Mesendoderm (in vitro differentiated cells): ENCODE measurements at regions not wholly inside any gene's neighbourhood (a gene's known extent, or its start where the extent isn't known, plus 50 kb on each side); places are given as distances from the start of the nearest gene placed in this dataset.

ENCODE experiments used
- DNase-seq: peaks from one replicate; pipeline ENCODE4 v3.0.0; 2013
- H2AK5ac ChIP-seq: 2 replicates; pipeline ENCODE4 v1.6.1; 2013; ENCODE audit warnings: low read length, inconsistent platforms
- H2BK120ac ChIP-seq: 2 replicates; pipeline ENCODE4 v1.6.1; 2013; ENCODE audit warnings: low read depth, mild to moderate bottlenecking, low read length, moderate library complexity, mixed read lengths
- H2BK15ac ChIP-seq: replicated peaks from 2 replicates; pipeline ENCODE4 v1.6.1; 2013; ENCODE audit warnings: low read depth, mild to moderate bottlenecking, moderate library complexity
- H2BK5ac ChIP-seq: 2 replicates; pipeline ENCODE4 v1.6.1; 2013; ENCODE audit warnings: low read length, inconsistent platforms
- H3K18ac ChIP-seq: 2 replicates; pipeline ENCODE4 v1.6.1; 2013; ENCODE audit warnings: mild to moderate bottlenecking, low read length, mixed read lengths
- H3K23ac ChIP-seq: one replicate; pipeline ENCODE4 v1.6.1; 2013; ENCODE audit warnings: low read length
- H3K27ac ChIP-seq: 2 replicates; pipeline ENCODE4 v1.5.1; 2013; ENCODE audit warnings: low read depth, mild to moderate bottlenecking, inconsistent platforms, low read length, moderate library complexity
- H3K27me3 ChIP-seq: 2 replicates; pipeline ENCODE4 v1.6.1; 2013; ENCODE audit warnings: low read length, control low read depth, mild to moderate bottlenecking, inconsistent platforms; ENCODE audit not compliant: insufficient read depth, poor library complexity
- H3K36me3 ChIP-seq: 2 replicates; pipeline ENCODE4 v1.6.1; 2013; ENCODE audit warnings: low read length, inconsistent platforms; ENCODE audit not compliant: control insufficient read depth, insufficient read depth
- H3K4ac ChIP-seq: one replicate; pipeline ENCODE4 v1.6.1; 2013; ENCODE audit warnings: low read depth, mild to moderate bottlenecking, low read length, moderate library complexity
- H3K4me1 ChIP-seq: 2 replicates; pipeline ENCODE4 v1.6.1; 2013; ENCODE audit warnings: low read depth, low read length, inconsistent platforms; ENCODE audit not compliant: control insufficient read depth
- H3K4me2 ChIP-seq: 2 replicates; pipeline ENCODE4 v1.6.1; 2013; ENCODE audit warnings: low read length
- H3K4me3 ChIP-seq: 2 replicates; pipeline ENCODE4 v1.5.1; 2013; ENCODE audit warnings: mild to moderate bottlenecking, low read length
- H3K56ac ChIP-seq: one replicate; pipeline ENCODE4 v1.6.1; 2013; ENCODE audit warnings: low read length
- H3K79me1 ChIP-seq: 2 replicates; pipeline ENCODE4 v1.6.1; 2013; ENCODE audit warnings: low read length, inconsistent platforms
- H3K79me2 ChIP-seq: 2 replicates; pipeline ENCODE4 v1.6.1; 2013; ENCODE audit warnings: mild to moderate bottlenecking, low read length; ENCODE audit not compliant: control insufficient read depth, insufficient read depth
- H3K9ac ChIP-seq: 2 replicates; pipeline ENCODE4 v1.6.1; 2013; ENCODE audit warnings: low read length, inconsistent platforms
- H4K5ac ChIP-seq: one replicate; pipeline ENCODE4 v1.6.1; 2013; ENCODE audit warnings: low read length
- H4K8ac ChIP-seq: one replicate; pipeline ENCODE4 v1.6.1; 2013; ENCODE audit warnings: low read depth, mild to moderate bottlenecking, control low read depth, low read length, moderate library complexity
- WGBS: extraction: QIAGEN DNeasy Blood & Tissue Kit; methylation state at CpG from one replicate; pipeline ENCODE4 v1.1.7; 2013; ENCODE audit warnings: low lambda C conversion rate, missing lambda C conversion rate; ENCODE audit not compliant: insufficient coverage; ENCODE audit errors: extremely low coverage; 5-methylcytosine and 5-hydroxymethylcytosine counted together

DNA sequence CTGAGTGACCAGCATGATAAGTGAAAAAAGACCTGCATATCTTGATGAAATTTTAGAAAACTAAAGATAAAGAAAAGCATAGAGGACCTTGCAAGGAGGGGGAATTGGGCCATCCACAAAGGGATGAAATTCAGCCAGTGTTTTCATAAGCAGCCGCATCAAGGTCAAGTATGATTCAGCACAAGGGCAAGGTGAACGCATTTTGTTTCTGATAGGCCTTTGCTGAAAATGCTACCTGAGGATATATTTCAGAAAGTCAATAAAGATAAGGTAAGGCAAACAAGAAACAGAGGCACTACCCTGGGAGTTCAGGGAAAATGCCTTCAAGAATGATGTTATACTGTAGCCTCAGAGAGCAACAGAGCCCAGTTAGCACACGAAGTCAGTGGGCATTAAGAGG is 55.0 kb upstream of the SHH start:
- no peaks in the 10 kb centered on the region for H3K79me2 ChIP-seq
- no peak for DNase-seq
- H3K56ac ChIP-seq = no peak overlapping the region
- H3K36me3 ChIP-seq = no peaks in the 10 kb centered on the region
- H4K5ac ChIP-seq = no peak overlapping the region
- H3K79me1 ChIP-seq = no peaks in the 10 kb centered on the region
- H2AK5ac ChIP-seq = no peak overlapping the region
- no peak overlapping the region for H3K4me2 ChIP-seq
- H3K23ac ChIP-seq = no peak overlapping the region
- no peak overlapping the region for H3K9ac ChIP-seq
- H2BK5ac ChIP-seq = no peak overlapping the region
- H3K27ac ChIP-seq = no peak overlapping the region
- H3K4me3 ChIP-seq = no peak overlapping the region
- H3K27me3 ChIP-seq = no peaks in the 10 kb centered on the region
- H4K8ac ChIP-seq = no peak overlapping the region
- no peak overlapping the region for H2BK15ac ChIP-seq
- H3K4ac ChIP-seq = no peak overlapping the region
- no peak overlapping the region for H3K18ac ChIP-seq
- no peak overlapping the region for H2BK120ac ChIP-seq
- H3K4me1 ChIP-seq = no peaks in the 10 kb centered on the region
- no CpG with 5 or more reads among the region's 3 CpGs for WGBS

GRCh38 chr7:155865830-155866525 is 53.7 kb upstream of the SHH start:
- Histone ChIP-seq H3K27me3 (no peaks in the 10 kb centered on the region), H3K27ac (no peak overlapping the region), H3K4me1 (no peaks in the 10 kb centered on the region), H2BK5ac (no peak overlapping the region), H3K4me2 (no peak overlapping the region), H3K79me2 (no peaks in the 10 kb centered on the region), H3K4ac (no peak overlapping the region), H3K9ac (no peak overlapping the region), H2AK5ac (no peak overlapping the region), H3K18ac (no peak overlapping the region), H3K79me1 (no peaks in the 10 kb centered on the region), H4K8ac (no peak overlapping the region), H3K23ac (no peak overlapping the region), H3K36me3 (no peaks in the 10 kb centered on the region), H2BK15ac (no peak overlapping the region), H3K4me3 (no peak overlapping the region), H4K5ac (no peak overlapping the region), H2BK120ac (no peak overlapping the region), H3K56ac (no peak overlapping the region)
- no CpG with 5 or more reads among the region's 19 CpGs for WGBS
- DNase-seq = no peak

DNA sequence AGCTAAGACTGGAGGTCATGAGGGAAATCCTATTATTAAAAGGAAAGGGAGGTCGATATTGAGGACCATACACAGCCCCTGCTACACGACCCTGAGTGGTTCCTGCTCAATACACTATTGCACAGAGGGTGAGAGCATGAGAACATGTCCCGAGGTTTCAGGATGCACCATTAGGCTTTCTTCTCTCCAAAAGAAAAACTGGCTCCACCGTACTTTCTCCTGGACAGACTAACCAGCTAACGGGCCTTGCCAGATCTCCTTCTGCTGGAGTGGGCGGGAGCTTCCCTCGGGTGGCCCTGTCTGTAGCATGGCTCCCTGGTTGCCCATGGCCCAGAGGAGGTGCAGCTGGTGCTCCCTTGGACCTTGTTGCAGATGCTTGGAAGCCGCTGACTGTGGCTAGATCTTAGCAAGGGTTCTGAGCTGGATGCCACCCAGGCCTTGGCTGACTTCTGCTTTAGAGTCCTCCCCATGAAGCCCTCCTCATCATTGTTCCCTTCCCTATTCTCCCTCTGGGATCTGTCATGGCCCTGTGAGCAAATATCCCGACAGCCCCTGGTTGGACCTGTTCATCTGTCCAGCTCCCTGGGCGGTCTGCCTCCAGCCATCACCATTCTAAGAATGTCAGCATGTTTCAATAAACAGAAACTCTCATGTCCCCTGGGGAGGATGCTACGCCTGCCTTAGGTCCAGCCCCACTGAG is 52.9 kb upstream of the SHH start:
- Histone ChIP-seq H2BK5ac (no peak overlapping the region), H3K4me3 (no peak overlapping the region), H3K56ac (no peak overlapping the region), H3K36me3 (no peaks in the 10 kb centered on the region), H3K27me3 (no peaks in the 10 kb centered on the region), H2AK5ac (no peak overlapping the region), H3K4me2 (no peak overlapping the region), H4K8ac (no peak overlapping the region), H3K4me1 (no peaks in the 10 kb centered on the region), H4K5ac (no peak overlapping the region), H2BK15ac (no peak overlapping the region), H3K79me1 (no peaks in the 10 kb centered on the region), H2BK120ac (no peak overlapping the region), H3K4ac (no peak overlapping the region), H3K9ac (no peak overlapping the region), H3K79me2 (no peaks in the 10 kb centered on the region), H3K27ac (no peak overlapping the region), H3K23ac (no peak overlapping the region), H3K18ac (no peak overlapping the region)
- no peak for DNase-seq
- WGBS = no CpG with 5 or more reads among the region's 11 CpGs

- no peak overlapping the region for H3K4ac ChIP-seq
- no peak overlapping the region for H2BK5ac ChIP-seq
- no peak overlapping the region for H3K23ac ChIP-seq
- H3K9ac ChIP-seq = no peak overlapping the region
- H3K27ac ChIP-seq = no peak overlapping the region
- no peak overlapping the region for H3K4me3 ChIP-seq
- DNase-seq = no peak
- no peaks in the 10 kb centered on the region for H3K36me3 ChIP-seq
- no peaks in the 10 kb centered on the region for H3K27me3 ChIP-seq
- H3K79me2 ChIP-seq = no peaks in the 10 kb centered on the region
- H2BK120ac ChIP-seq = no peak overlapping the region
- no peak overlapping the region for H3K56ac ChIP-seq
- H4K5ac ChIP-seq = no peak overlapping the region
- H3K18ac ChIP-seq = no peak overlapping the region
- no peaks in the 10 kb centered on the region for H3K79me1 ChIP-seq
- H4K8ac ChIP-seq = no peak overlapping the region
- no peak overlapping the region for H3K4me2 ChIP-seq
- no peak overlapping the region for H2AK5ac ChIP-seq
- H3K4me1 ChIP-seq = no peaks in the 10 kb centered on the region
- no peak overlapping the region for H2BK15ac ChIP-seq
- no CpG with 5 or more reads among the region's 10 CpGs for WGBS
Observed at GRCh38 chr7:155864271-155864985, 52.2 kb upstream of the SHH start.

GRCh38 chr7:155863721-155864151 is 51.5 kb upstream of the SHH start:
- H3K4me1 ChIP-seq = no peaks in the 10 kb centered on the region
- H2BK15ac ChIP-seq = no peak overlapping the region
- H3K9ac ChIP-seq = no peak overlapping the region
- WGBS = no CpG with 5 or more reads among the region's 11 CpGs
- H2BK120ac ChIP-seq = no peak overlapping the region
- no peak overlapping the region for H3K4me2 ChIP-seq
- no peak overlapping the region for H3K4ac ChIP-seq
- H3K27ac ChIP-seq = no peak overlapping the region
- H3K27me3 ChIP-seq = no peaks in the 10 kb centered on the region
- H3K79me1 ChIP-seq = no peaks in the 10 kb centered on the region
- no peaks in the 10 kb centered on the region for H3K36me3 ChIP-seq
- no peak for DNase-seq
- no peak overlapping the region for H3K18ac ChIP-seq
- H2BK5ac ChIP-seq = no peak overlapping the region
- no peak overlapping the region for H4K5ac ChIP-seq
- H4K8ac ChIP-seq = no peak overlapping the region
- no peak overlapping the region for H2AK5ac ChIP-seq
- no peak overlapping the region for H3K56ac ChIP-seq
- H3K79me2 ChIP-seq = no peaks in the 10 kb centered on the region
- H3K23ac ChIP-seq = no peak overlapping the region
- H3K4me3 ChIP-seq = no peak overlapping the region
